ENCODE measurements at regions not wholly inside any gene's neighbourhood (a gene's known extent, or its start where the extent isn't known, plus 50 kb on each side); places are given as distances from the start of the nearest gene placed in this dataset.

DNA sequence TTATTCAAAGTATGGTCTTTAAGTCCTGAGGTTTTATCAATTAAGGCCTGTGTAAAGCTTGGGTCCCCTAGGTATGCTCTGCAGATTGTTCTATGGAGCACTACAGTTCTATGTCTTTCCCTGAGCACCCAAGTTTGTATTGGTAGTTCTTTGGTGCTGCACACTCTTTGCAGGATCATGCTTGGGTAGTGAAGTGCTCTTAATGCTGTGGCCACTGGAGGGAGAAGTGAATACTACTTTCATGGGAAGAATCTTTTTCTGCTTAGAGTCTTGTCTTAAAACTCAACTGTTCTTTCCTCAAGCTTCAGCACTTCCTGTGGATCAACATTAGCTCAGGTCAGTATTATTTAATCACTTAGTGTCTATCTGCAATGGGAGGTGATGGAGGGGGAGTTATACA lies 93.6 kb upstream of the CFAP20DC start:
- Histone ChIP-seq H3K4me1 (ENCODE audit: insufficient read depth, poor library complexity, severe bottlenecking) (no peaks in the 10 kb centered on the region), H3K36me3 (ENCODE audit: low read depth) (no peaks in the 10 kb centered on the region), H3K9me3 (ENCODE audit: severe bottlenecking) (peaks cover 7% of the 10 kb centered on the region), H3K27ac (ENCODE audit: poor library complexity, severe bottlenecking) (no peak overlapping the region), H3K4me3 (ENCODE audit: severe bottlenecking) (no peak overlapping the region), H3K27me3 (ENCODE audit: insufficient read depth, poor library complexity, severe bottlenecking) (no peaks in the 10 kb centered on the region)
- DNase-seq (ENCODE audit: low spot score), result no peak
- ATAC-seq (ENCODE audit: low read depth), result peak; percentile 27; the same call in 1 of the 3 replicates
- TF ChIP-seq, protein P1, sequence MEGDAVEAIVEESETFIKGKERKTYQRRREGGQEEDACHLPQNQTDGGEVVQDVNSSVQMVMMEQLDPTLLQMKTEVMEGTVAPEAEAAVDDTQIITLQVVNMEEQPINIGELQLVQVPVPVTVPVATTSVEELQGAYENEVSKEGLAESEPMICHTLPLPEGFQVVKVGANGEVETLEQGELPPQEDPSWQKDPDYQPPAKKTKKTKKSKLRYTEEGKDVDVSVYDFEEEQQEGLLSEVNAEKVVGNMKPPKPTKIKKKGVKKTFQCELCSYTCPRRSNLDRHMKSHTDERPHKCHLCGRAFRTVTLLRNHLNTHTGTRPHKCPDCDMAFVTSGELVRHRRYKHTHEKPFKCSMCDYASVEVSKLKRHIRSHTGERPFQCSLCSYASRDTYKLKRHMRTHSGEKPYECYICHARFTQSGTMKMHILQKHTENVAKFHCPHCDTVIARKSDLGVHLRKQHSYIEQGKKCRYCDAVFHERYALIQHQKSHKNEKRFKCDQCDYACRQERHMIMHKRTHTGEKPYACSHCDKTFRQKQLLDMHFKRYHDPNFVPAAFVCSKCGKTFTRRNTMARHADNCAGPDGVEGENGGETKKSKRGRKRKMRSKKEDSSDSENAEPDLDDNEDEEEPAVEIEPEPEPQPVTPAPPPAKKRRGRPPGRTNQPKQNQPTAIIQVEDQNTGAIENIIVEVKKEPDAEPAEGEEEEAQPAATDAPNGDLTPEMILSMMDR (IDR thresholded peaks at IDR 0.05; ENCODE audit: poor library complexity, severe bottlenecking), result no peak

DNA sequence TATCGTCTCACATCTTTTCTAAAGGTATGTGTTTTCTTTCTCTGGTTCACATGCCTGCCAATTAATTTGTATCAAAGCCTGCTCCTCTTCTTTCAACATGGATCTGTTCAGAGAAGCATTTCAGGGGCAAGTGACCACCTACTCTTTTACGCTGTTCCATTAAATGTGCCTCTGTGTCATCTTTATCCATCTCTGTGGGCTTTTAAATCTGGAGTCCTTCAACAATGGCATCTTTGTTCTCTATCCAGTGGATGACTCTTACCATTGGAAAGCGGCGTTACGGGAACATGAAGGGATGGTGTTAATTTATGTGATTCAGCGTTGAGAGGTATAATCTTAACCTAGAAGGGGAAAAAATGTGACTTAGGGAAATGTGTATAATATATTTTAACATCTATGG lies 92.7 kb upstream of the CFAP20DC start:
- Histone ChIP-seq H3K36me3 (ENCODE audit: low read depth) (no peaks in the 10 kb centered on the region), H3K4me1 (ENCODE audit: insufficient read depth, poor library complexity, severe bottlenecking) (no peaks in the 10 kb centered on the region), H3K27me3 (ENCODE audit: insufficient read depth, poor library complexity, severe bottlenecking) (no peaks in the 10 kb centered on the region), H3K4me3 (ENCODE audit: severe bottlenecking) (no peak overlapping the region), H3K27ac (ENCODE audit: poor library complexity, severe bottlenecking) (no peak overlapping the region), H3K9me3 (ENCODE audit: severe bottlenecking) (peaks cover 4% of the 10 kb centered on the region)
- TF ChIP-seq, protein P1 (IDR thresholded peaks at IDR 0.05; ENCODE audit: poor library complexity, severe bottlenecking), result no peak
- ATAC-seq (ENCODE audit: low read depth) (no peak), DNase-seq (ENCODE audit: low spot score) (no peak)

DNA sequence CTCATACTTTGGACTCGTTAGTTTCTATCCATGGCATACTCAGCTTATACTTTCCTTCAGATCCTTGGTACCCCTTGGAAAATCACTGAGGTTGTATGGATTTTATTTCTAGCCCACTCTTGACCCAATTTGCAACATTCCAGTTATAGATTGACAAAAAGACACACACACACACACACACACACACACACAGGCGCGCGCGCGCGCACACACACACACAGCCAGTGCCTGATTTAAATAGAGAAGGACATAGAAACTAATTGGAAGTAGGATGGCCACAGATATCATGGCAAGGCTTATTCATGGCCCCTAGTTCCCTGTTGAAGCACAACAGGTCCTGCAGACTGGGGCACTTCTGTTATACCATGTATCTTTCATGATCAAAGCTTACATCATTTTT lies 89.1 kb upstream of the CFAP20DC start:
- Histone ChIP-seq H3K4me3 (ENCODE audit: severe bottlenecking) (no peak overlapping the region), H3K27me3 (ENCODE audit: insufficient read depth, poor library complexity, severe bottlenecking) (no peaks in the 10 kb centered on the region), H3K27ac (ENCODE audit: poor library complexity, severe bottlenecking) (no peak overlapping the region), H3K36me3 (ENCODE audit: low read depth) (no peaks in the 10 kb centered on the region), H3K4me1 (ENCODE audit: insufficient read depth, poor library complexity, severe bottlenecking) (no peaks in the 10 kb centered on the region), H3K9me3 (ENCODE audit: severe bottlenecking) (no peaks in the 10 kb centered on the region)
- no peak for DNase-seq (ENCODE audit: low spot score)
- TF ChIP-seq, protein P1 (IDR thresholded peaks at IDR 0.05; ENCODE audit: poor library complexity, severe bottlenecking), result no peak
- no peak for ATAC-seq (ENCODE audit: low read depth)

DNA sequence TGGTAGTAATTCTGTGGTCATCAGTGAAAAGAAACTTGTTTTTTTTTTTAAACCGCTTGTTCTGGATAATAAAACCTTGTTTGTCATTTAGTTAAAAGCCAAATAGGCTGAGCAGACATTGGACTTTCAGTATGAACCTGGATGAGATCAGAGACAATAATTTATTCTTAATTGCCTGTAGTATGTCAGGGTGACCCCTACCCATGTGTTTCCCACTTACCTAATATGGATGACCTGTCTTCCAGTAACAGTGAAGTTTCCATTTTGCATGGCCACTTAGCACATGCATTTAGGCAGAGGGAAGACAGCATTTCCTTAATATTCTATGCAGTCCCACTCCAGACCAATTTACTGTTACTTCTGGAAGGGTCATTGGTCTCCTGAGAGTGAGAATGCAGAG lies 87.6 kb upstream of the CFAP20DC start:
- no peaks in the 10 kb centered on the region for H3K36me3 ChIP-seq (ENCODE audit: low read depth)
- no peak overlapping the region for H3K27ac ChIP-seq (ENCODE audit: poor library complexity, severe bottlenecking)
- H3K4me1 ChIP-seq (ENCODE audit: insufficient read depth, poor library complexity, severe bottlenecking), result no peaks in the 10 kb centered on the region
- DNase-seq (ENCODE audit: low spot score) (no peak), ATAC-seq (ENCODE audit: low read depth) (no peak)
- H3K9me3 ChIP-seq (ENCODE audit: severe bottlenecking), result no peaks in the 10 kb centered on the region
- no peak overlapping the region for H3K4me3 ChIP-seq (ENCODE audit: severe bottlenecking)
- TF ChIP-seq, protein P1 (IDR thresholded peaks at IDR 0.05; ENCODE audit: poor library complexity, severe bottlenecking), result no peak
- H3K27me3 ChIP-seq (ENCODE audit: insufficient read depth, poor library complexity, severe bottlenecking), result no peaks in the 10 kb centered on the region

DNA sequence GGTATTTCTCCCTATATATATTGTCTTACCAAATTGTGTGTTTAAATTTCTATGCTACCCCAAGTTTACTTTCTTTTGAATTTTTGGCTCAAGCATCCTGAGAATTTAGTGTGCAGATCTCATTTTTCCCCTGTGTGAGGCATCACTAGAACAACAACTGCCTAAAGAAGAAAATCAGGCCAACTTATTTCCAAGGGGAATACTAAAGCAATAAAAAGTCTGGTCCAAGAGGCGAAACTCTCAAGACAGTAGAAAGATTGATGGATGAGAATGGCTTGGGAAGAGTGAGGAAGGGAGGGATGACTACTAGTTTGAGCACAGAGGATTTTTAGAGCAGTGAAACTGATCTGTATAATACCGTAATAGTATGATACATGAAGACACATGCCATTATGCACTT lies 86.3 kb upstream of the CFAP20DC start:
- H3K4me1 ChIP-seq (ENCODE audit: insufficient read depth, poor library complexity, severe bottlenecking), result no peaks in the 10 kb centered on the region
- ATAC-seq (ENCODE audit: low read depth) (no peak), DNase-seq (ENCODE audit: low spot score) (no peak)
- H3K9me3 ChIP-seq (ENCODE audit: severe bottlenecking), result no peaks in the 10 kb centered on the region
- TF ChIP-seq, protein P1 (IDR thresholded peaks at IDR 0.05; ENCODE audit: poor library complexity, severe bottlenecking), result no peak
- no peaks in the 10 kb centered on the region for H3K36me3 ChIP-seq (ENCODE audit: low read depth)
- no peak overlapping the region for H3K4me3 ChIP-seq (ENCODE audit: severe bottlenecking)
- H3K27me3 ChIP-seq (ENCODE audit: insufficient read depth, poor library complexity, severe bottlenecking), result no peaks in the 10 kb centered on the region
- no peak overlapping the region for H3K27ac ChIP-seq (ENCODE audit: poor library complexity, severe bottlenecking)

Measured in RWPE2 (cell line).